K562 (cell line): ENCODE measurements at regions not wholly inside any gene's neighbourhood (a gene's known extent, or its start where the extent isn't known, plus 50 kb on each side); places are given as distances from the start of the nearest gene placed in this dataset.

Experiments
- ARID2 ChIP-seq: fragments of 450-650 bp; IDR thresholded peaks from 2 replicates; pipeline ENCODE4 v1.6.1; 2017; ENCODE audit warnings: antibody characterized with exemption, mild to moderate bottlenecking
- CBFA2T2 ChIP-seq: fragments of 450-650 bp; conservative IDR thresholded peaks from 2 replicates; pipeline ENCODE4 v1.6.1; 2017; ENCODE audit warnings: mild to moderate bottlenecking
- JUND ChIP-seq, 2 experiments: IDR thresholded peaks; 2 replicates in 1 of 2; 3 replicates in 1 of 2; pipeline ENCODE4 v1.6.1; 2011; ENCODE audit warnings: borderline replicate concordance in 2 of 2, low read depth in 2 of 2, low read length in 2 of 2, improper control_type of control experiment in 1 of 2, missing biosample characterization in 1 of 2, missing genetic modification characterization in 1 of 2, missing genetic modification reagents in 1 of 2
- ZC3H8 ChIP-seq: fragments of 450-650 bp; IDR thresholded peaks from 2 replicates; pipeline ENCODE4 v1.6.1; 2017
- ZNF121 ChIP-seq: sonication (generic); formaldehyde crosslinking; conservative IDR thresholded peaks from 2 replicates; pipeline ENCODE4 v1.8.0; 2022; ENCODE audit warnings: missing genetic modification reagents
- TF ChIP-seq, protein P1 (sequence below): fragments of 200-600 bp; sonication (generic); IDR thresholded peaks from one replicate; pipeline ENCODE4 v1.6.1; 2012; ENCODE audit warnings: mild to moderate bottlenecking, low read depth, low read length, inconsistent platforms
- TF ChIP-seq, protein P2 (sequence below): sonication (generic); formaldehyde crosslinking; IDR thresholded peaks from 2 replicates; pipeline ENCODE4 v1.8.0; 2022; ENCODE audit warnings: mild to moderate bottlenecking, missing genetic modification reagents, borderline replicate concordance
- TF ChIP-seq, protein P3 (sequence below): fragments of 450-650 bp; formaldehyde crosslinking; IDR thresholded peaks from 2 replicates; pipeline ENCODE4 v1.4.0; 2020; ENCODE audit warnings: mild to moderate bottlenecking, moderate library complexity
- TF ChIP-seq, protein P4 (sequence below): fragments of 250-450 bp; sonication (Bioruptor Pico); IDR thresholded peaks from 2 replicates; pipeline ENCODE4 v1.6.1; 2021; ENCODE audit warnings: mild to moderate bottlenecking
- TF ChIP-seq, protein P5 (sequence below), 3 experiments: IDR thresholded peaks in 2 of 3; conservative IDR thresholded peaks in 1 of 3; 2 replicates each; pipeline ENCODE4 v1.5.1; 2011 to 2012; ENCODE audit warnings: low read length in 3 of 3, mild to moderate bottlenecking in 3 of 3, control low read depth in 2 of 3, improper control_type of control experiment in 1 of 3, inconsistent platforms in 1 of 3, low read depth in 1 of 3, mixed read lengths in 1 of 3, moderate library complexity in 1 of 3; ENCODE audit not compliant: insufficient read depth in 2 of 3

DNA sequence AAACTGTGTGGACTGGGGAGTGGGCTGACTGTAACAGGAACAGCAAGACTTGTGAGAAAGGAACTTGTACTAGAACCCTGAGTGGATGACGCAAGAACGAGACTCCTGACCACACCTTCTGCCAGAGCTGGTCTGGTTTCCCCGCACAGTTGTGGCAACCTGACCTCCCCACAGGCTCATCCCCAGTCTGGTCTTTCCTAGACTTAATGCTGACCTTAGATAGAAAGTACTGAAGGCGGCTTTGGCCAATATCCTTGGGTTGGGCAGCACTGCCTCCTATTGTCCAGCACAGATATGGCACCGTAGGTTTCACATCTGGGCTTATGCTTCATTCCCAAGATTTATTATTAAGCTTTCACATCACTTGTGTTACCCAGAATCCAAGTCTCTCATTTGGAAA is 137.8 kb upstream of the FRG1 start (continued):
- no peak for TF ChIP-seq ARID2
- TF ChIP-seq, protein P1, sequence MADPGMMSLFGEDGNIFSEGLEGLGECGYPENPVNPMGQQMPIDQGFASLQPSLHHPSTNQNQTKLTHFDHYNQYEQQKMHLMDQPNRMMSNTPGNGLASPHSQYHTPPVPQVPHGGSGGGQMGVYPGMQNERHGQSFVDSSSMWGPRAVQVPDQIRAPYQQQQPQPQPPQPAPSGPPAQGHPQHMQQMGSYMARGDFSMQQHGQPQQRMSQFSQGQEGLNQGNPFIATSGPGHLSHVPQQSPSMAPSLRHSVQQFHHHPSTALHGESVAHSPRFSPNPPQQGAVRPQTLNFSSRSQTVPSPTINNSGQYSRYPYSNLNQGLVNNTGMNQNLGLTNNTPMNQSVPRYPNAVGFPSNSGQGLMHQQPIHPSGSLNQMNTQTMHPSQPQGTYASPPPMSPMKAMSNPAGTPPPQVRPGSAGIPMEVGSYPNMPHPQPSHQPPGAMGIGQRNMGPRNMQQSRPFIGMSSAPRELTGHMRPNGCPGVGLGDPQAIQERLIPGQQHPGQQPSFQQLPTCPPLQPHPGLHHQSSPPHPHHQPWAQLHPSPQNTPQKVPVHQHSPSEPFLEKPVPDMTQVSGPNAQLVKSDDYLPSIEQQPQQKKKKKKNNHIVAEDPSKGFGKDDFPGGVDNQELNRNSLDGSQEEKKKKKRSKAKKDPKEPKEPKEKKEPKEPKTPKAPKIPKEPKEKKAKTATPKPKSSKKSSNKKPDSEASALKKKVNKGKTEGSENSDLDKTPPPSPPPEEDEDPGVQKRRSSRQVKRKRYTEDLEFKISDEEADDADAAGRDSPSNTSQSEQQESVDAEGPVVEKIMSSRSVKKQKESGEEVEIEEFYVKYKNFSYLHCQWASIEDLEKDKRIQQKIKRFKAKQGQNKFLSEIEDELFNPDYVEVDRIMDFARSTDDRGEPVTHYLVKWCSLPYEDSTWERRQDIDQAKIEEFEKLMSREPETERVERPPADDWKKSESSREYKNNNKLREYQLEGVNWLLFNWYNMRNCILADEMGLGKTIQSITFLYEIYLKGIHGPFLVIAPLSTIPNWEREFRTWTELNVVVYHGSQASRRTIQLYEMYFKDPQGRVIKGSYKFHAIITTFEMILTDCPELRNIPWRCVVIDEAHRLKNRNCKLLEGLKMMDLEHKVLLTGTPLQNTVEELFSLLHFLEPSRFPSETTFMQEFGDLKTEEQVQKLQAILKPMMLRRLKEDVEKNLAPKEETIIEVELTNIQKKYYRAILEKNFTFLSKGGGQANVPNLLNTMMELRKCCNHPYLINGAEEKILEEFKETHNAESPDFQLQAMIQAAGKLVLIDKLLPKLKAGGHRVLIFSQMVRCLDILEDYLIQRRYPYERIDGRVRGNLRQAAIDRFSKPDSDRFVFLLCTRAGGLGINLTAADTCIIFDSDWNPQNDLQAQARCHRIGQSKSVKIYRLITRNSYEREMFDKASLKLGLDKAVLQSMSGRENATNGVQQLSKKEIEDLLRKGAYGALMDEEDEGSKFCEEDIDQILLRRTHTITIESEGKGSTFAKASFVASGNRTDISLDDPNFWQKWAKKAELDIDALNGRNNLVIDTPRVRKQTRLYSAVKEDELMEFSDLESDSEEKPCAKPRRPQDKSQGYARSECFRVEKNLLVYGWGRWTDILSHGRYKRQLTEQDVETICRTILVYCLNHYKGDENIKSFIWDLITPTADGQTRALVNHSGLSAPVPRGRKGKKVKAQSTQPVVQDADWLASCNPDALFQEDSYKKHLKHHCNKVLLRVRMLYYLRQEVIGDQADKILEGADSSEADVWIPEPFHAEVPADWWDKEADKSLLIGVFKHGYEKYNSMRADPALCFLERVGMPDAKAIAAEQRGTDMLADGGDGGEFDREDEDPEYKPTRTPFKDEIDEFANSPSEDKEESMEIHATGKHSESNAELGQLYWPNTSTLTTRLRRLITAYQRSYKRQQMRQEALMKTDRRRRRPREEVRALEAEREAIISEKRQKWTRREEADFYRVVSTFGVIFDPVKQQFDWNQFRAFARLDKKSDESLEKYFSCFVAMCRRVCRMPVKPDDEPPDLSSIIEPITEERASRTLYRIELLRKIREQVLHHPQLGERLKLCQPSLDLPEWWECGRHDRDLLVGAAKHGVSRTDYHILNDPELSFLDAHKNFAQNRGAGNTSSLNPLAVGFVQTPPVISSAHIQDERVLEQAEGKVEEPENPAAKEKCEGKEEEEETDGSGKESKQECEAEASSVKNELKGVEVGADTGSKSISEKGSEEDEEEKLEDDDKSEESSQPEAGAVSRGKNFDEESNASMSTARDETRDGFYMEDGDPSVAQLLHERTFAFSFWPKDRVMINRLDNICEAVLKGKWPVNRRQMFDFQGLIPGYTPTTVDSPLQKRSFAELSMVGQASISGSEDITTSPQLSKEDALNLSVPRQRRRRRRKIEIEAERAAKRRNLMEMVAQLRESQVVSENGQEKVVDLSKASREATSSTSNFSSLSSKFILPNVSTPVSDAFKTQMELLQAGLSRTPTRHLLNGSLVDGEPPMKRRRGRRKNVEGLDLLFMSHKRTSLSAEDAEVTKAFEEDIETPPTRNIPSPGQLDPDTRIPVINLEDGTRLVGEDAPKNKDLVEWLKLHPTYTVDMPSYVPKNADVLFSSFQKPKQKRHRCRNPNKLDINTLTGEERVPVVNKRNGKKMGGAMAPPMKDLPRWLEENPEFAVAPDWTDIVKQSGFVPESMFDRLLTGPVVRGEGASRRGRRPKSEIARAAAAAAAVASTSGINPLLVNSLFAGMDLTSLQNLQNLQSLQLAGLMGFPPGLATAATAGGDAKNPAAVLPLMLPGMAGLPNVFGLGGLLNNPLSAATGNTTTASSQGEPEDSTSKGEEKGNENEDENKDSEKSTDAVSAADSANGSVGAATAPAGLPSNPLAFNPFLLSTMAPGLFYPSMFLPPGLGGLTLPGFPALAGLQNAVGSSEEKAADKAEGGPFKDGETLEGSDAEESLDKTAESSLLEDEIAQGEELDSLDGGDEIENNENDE = no peak
- TF ChIP-seq ZNF121 = no peak
- TF ChIP-seq, protein P2, sequence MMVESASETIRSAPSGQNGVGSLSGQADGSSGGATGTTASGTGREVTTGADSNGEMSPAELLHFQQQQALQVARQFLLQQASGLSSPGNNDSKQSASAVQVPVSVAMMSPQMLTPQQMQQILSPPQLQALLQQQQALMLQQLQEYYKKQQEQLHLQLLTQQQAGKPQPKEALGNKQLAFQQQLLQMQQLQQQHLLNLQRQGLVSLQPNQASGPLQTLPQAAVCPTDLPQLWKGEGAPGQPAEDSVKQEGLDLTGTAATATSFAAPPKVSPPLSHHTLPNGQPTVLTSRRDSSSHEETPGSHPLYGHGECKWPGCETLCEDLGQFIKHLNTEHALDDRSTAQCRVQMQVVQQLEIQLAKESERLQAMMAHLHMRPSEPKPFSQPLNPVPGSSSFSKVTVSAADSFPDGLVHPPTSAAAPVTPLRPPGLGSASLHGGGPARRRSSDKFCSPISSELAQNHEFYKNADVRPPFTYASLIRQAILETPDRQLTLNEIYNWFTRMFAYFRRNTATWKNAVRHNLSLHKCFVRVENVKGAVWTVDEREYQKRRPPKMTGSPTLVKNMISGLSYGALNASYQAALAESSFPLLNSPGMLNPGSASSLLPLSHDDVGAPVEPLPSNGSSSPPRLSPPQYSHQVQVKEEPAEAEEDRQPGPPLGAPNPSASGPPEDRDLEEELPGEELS (CRISPR knock-in tag) = no peak
- TF ChIP-seq, protein P3, sequence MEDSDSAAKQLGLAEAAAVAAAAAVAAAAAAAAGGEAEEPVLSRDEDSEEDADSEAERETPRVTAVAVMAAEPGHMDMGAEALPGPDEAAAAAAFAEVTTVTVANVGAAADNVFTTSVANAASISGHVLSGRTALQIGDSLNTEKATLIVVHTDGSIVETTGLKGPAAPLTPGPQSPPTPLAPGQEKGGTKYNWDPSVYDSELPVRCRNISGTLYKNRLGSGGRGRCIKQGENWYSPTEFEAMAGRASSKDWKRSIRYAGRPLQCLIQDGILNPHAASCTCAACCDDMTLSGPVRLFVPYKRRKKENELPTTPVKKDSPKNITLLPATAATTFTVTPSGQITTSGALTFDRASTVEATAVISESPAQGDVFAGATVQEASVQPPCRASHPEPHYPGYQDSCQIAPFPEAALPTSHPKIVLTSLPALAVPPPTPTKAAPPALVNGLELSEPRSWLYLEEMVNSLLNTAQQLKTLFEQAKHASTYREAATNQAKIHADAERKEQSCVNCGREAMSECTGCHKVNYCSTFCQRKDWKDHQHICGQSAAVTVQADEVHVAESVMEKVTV (CRISPR knock-in tag) = 0 out of 2 replicates have a peak, but pooled peaks have one; percentile 19
- TF ChIP-seq, protein P4, sequence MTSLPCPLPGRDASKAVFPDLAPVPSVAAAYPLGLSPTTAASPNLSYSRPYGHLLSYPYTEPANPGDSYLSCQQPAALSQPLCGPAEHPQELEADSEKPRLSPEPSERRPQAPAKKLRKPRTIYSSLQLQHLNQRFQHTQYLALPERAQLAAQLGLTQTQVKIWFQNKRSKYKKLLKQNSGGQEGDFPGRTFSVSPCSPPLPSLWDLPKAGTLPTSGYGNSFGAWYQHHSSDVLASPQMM (CRISPR knock-in tag) = no peak
- TF ChIP-seq, protein P5, sequence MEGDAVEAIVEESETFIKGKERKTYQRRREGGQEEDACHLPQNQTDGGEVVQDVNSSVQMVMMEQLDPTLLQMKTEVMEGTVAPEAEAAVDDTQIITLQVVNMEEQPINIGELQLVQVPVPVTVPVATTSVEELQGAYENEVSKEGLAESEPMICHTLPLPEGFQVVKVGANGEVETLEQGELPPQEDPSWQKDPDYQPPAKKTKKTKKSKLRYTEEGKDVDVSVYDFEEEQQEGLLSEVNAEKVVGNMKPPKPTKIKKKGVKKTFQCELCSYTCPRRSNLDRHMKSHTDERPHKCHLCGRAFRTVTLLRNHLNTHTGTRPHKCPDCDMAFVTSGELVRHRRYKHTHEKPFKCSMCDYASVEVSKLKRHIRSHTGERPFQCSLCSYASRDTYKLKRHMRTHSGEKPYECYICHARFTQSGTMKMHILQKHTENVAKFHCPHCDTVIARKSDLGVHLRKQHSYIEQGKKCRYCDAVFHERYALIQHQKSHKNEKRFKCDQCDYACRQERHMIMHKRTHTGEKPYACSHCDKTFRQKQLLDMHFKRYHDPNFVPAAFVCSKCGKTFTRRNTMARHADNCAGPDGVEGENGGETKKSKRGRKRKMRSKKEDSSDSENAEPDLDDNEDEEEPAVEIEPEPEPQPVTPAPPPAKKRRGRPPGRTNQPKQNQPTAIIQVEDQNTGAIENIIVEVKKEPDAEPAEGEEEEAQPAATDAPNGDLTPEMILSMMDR (IDR thresholded peaks at IDR 0.05 in 2 of 3, conservative IDR thresholded peaks at IDR 0.05 in 1 of 3; ENCODE audit: insufficient read depth in 2 of 3, low read depth in 1 of 3, low read length in 3 of 3) = peak; percentile 18 to 53 (median 45); a peak in 4 of 6 replicates
- no peak for TF ChIP-seq ZC3H8
- TF ChIP-seq CBFA2T2 = no peak
- no peak for TF ChIP-seq JUND (IDR thresholded peaks at IDR 0.05; ENCODE audit: borderline replicate concordance, low read depth, low read length)
- no peak for TF ChIP-seq JUND (tag; IDR thresholded peaks at IDR 0.05; ENCODE audit: borderline replicate concordance, low read depth, low read length)
